Endothelial cell of umbilical vein (primary cell): ENCODE measurements at regions not wholly inside any gene's neighbourhood (a gene's known extent, or its start where the extent isn't known, plus 50 kb on each side); places are given as distances from the start of the nearest gene placed in this dataset.

Experiments
- BruUV-seq: library from RNA; stranded (reverse); fragments of 400-500 nt; replicated peaks from 2 replicates; lab custom pipeline; 2021; lab: Mats Ljungman, UMichigan
- CTCF ChIA-PET: fragments of 300-600, 350-600 bp; sonication (Branson Sonifier 250); formaldehyde crosslinking; loops from one replicate; lab custom pipeline; 2021; ENCODE audit warnings: antibody characterized with exemption, inconsistent platforms; lab: Charles Lee
- POLR2A ChIA-PET: fragments of 300-600, 350-600 bp; sonication (Branson Sonifier 250); formaldehyde crosslinking; loops from one replicate; lab custom pipeline; 2021; ENCODE audit warnings: antibody characterized with exemption, inconsistent platforms; lab: Charles Lee
- DNase-seq: peaks from one replicate; pipeline ENCODE4 v3.0.0-alpha.2; 2011; ENCODE audit warnings: low read depth, low spot score
- FAIRE-seq: peaks from 2 replicates; lab custom pipeline; 2011; peaks lifted over from hg19 to GRCh38; lab: Jason Lieb, UNC
- H2AFZ ChIP-seq: 2 replicates; pipeline ENCODE4 v1.6.0; 2012; ENCODE audit warnings: low read depth, low read length, control low read depth, inconsistent platforms
- H3K27ac ChIP-seq: 2 replicates; pipeline ENCODE4 v1.5.1; 2011; ENCODE audit warnings: low read depth, mild to moderate bottlenecking, control low read depth, low read length, moderate library complexity; ENCODE audit not compliant: insufficient read depth
- H3K27me3 ChIP-seq, 2 experiments: 2 replicates each; pipeline versions ENCODE4 v1.6.0 to v1.6.1; 2011; ENCODE audit warnings: low read length in 2 of 2, mixed read lengths in 1 of 2; ENCODE audit not compliant: control insufficient read depth in 2 of 2, insufficient read depth in 2 of 2
- H3K36me3 ChIP-seq, 2 experiments: 2 replicates in 1 of 2; 3 replicates in 1 of 2; pipeline ENCODE4 v1.5.1; 2011; ENCODE audit warnings: low read length in 2 of 2, mild to moderate bottlenecking in 1 of 2, moderate library complexity in 1 of 2; ENCODE audit not compliant: control insufficient read depth in 2 of 2, insufficient read depth in 2 of 2; ENCODE audit errors: extremely low read depth in 1 of 2
- H3K4me1 ChIP-seq: 3 replicates; pipeline ENCODE4 v1.5.1; 2011; ENCODE audit warnings: mild to moderate bottlenecking, low read length; ENCODE audit not compliant: control insufficient read depth, insufficient read depth; ENCODE audit errors: extremely low read depth
- H3K4me2 ChIP-seq: 2 replicates; pipeline ENCODE4 v1.6.1; 2011; ENCODE audit warnings: low read length, control low read depth, mixed read lengths; ENCODE audit not compliant: insufficient read depth
- H3K4me3 ChIP-seq, 3 experiments: fragments of 200-600 bp in 1 of 3; sonication (generic), shearing (Covaris generic) in 1 of 3; replicated peaks in 1 of 3; 2 replicates each; pipeline ENCODE4 v1.5.1; 2011 to 2016; ENCODE audit warnings: control low read depth in 3 of 3, low read length in 3 of 3, mild to moderate bottlenecking in 2 of 3, inconsistent platforms in 1 of 3, low read depth in 1 of 3, moderate library complexity in 1 of 3; ENCODE audit not compliant: insufficient read depth in 1 of 3
- H3K79me2 ChIP-seq: 2 replicates; pipeline ENCODE4 v1.6.0; 2012; ENCODE audit warnings: low read length, inconsistent platforms; ENCODE audit not compliant: control insufficient read depth, insufficient read depth
- H3K9ac ChIP-seq: replicated peaks from 2 replicates; pipeline ENCODE3; 2011; ENCODE audit warnings: low read length, control low read depth; ENCODE audit not compliant: insufficient read depth; ENCODE audit errors: extremely low read depth
- H3K9me1 ChIP-seq: replicated peaks from 3 replicates; pipeline ENCODE4 v1.6.0; 2011; ENCODE audit warnings: mild to moderate bottlenecking, low read length; ENCODE audit not compliant: control insufficient read depth, insufficient read depth; ENCODE audit errors: extremely low read depth
- H3K9me3 ChIP-seq: replicated peaks from 2 replicates; pipeline ENCODE4 v1.5.1; 2012; ENCODE audit warnings: low read length, inconsistent platforms; ENCODE audit not compliant: control insufficient read depth, insufficient read depth
- H4K20me1 ChIP-seq: replicated peaks from 2 replicates; pipeline ENCODE3; 2011; ENCODE audit warnings: mild to moderate bottlenecking, low read length; ENCODE audit not compliant: control insufficient read depth, insufficient read depth; ENCODE audit errors: extremely low read depth
- EZH2 ChIP-seq: IDR thresholded peaks from 2 replicates; pipeline ENCODE4 v1.6.1; 2012; ENCODE audit warnings: borderline replicate concordance, low read depth, mild to moderate bottlenecking, moderate library complexity, low read length, inconsistent platforms; ENCODE audit not compliant: severe bottlenecking
- FOS ChIP-seq: IDR thresholded peaks from 2 replicates; pipeline ENCODE4 v1.6.1; 2011; ENCODE audit warnings: mild to moderate bottlenecking, low read length, moderate library complexity, borderline replicate concordance; ENCODE audit not compliant: insufficient read depth
- GATA2 ChIP-seq: IDR thresholded peaks from 2 replicates; pipeline ENCODE4 v1.7.0; 2011; ENCODE audit warnings: low read depth, mild to moderate bottlenecking, moderate library complexity, mixed read lengths, low read length; ENCODE audit not compliant: insufficient read length, insufficient read depth
- JUN ChIP-seq: IDR thresholded peaks from 2 replicates; pipeline ENCODE4 v1.6.1; 2011; ENCODE audit warnings: borderline replicate concordance, low read depth; ENCODE audit not compliant: insufficient read length, insufficient read depth
- MYC ChIP-seq: IDR thresholded peaks from one replicate; pipeline ENCODE4 v1.6.1; 2011; ENCODE audit warnings: mild to moderate bottlenecking, low read depth, low read length
- POLR2A ChIP-seq: IDR thresholded peaks from 2 replicates; pipeline ENCODE4 v1.6.1; 2012; ENCODE audit warnings: low read depth, mild to moderate bottlenecking, control low read depth, low read length
- POLR2AphosphoS5 ChIP-seq: IDR thresholded peaks from 2 replicates; pipeline ENCODE4 v1.6.1; 2012; ENCODE audit warnings: low read depth, mild to moderate bottlenecking, control low read depth, low read length, moderate library complexity; ENCODE audit not compliant: insufficient read depth
- dilution Hi-C: fragments of 300-500 bp; cut with MboI; formaldehyde crosslinking; loops from one replicate; pipeline ENCODE4 v1.15.0; 2019; ENCODE audit warnings: low sequenced_read_pairs; ENCODE audit not compliant: extremely low pct_ligation_motif_present
- intact Hi-C: fragments of 100-400 bp; cut with micrococcal nuclease; formaldehyde crosslinking; loops from one replicate; pipeline ENCODE4 v1.10.0; 2022
- TF ChIP-seq, protein P1 (sequence below): IDR thresholded peaks from 2 replicates; pipeline ENCODE4 v1.6.1; 2011; ENCODE audit not compliant: insufficient read depth, insufficient read length
- TF ChIP-seq, protein P2 (sequence below), 2 donors: IDR thresholded peaks; 1 replicate in 1 of 2; 2 replicates in 1 of 2; pipeline ENCODE4 v1.5.1; 2011; ENCODE audit warnings: low read length in 2 of 2, mild to moderate bottlenecking in 2 of 2, moderate library complexity in 2 of 2, control low read depth in 1 of 2, inconsistent platforms in 1 of 2, low read depth in 1 of 2; ENCODE audit not compliant: insufficient read depth in 1 of 2; ENCODE audit errors: extremely low read depth in 1 of 2

DNA sequence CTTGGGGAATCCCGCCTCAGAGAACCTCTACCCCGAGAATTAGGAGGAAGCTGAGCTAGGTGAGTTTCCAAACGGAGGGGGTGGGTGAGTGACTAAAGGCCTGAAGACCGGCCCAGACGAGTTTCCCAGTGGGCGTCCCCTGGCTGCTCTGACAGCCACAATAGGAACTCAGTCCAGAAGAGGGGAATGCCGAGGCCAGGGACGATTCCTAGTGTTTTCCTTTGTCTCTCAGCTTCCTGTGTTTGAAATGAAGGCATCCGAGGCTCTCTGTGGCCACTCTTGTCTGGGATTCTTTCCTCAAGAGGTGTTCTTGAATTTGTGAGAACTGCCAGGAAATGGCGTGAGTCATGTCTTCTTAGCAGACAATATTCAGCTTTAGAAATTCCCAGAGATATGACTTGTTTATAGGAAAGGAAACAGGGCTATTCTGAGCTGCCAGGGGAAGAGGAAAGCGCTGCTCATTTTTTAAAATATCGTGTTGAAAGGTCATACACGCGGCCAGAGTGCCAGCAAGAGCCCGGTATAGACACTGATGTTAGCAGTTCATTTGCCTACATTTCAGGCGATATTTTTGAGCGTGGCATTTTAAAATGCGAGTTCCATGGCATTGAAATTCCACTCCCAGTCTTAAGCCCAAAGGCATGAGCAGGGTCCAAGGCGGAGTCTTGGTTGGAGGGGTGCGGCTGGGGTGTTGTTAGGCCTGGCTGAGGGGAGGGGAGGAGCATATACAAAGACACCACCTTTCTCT lies 169.1 kb upstream of the KLF7 start:
- H3K9me3 ChIP-seq: no peaks in the 10 kb centered on the region
- H3K27ac ChIP-seq: peak overlapping the region; percentile 99
- H3K4me1 ChIP-seq: peaks cover 53% of the 10 kb centered on the region
- intact Hi-C loops: loop anchor here (1.0 to 5.0 kb wide), 12 partner anchors 23 to 534 kb away; partner anchors contain the start of gene CREB1
- BruUV-seq: no TSS peak
- H3K9me1 ChIP-seq: no peaks in the 10 kb centered on the region
- H3K36me3 ChIP-seq: no peaks in the 10 kb centered on the region
- DNase-seq (peak; percentile 99), FAIRE-seq (peak; percentile 99)
- dilution Hi-C loops: no loop called here
- H4K20me1 ChIP-seq: no peaks in the 10 kb centered on the region
- H3K4me3 ChIP-seq: peak overlapping the region in 1 of 3 experiments; percentile 60
- H3K79me2 ChIP-seq: no peaks in the 10 kb centered on the region
- TF ChIP-seq MYC (no peak), FOS (peak; percentile 97), EZH2 (no peak), POLR2A (peak; percentile 24), POLR2AphosphoS5 (peak; percentile 90), JUN (peak; percentile 97), GATA2 (peak; percentile 69)
- TF ChIP-seq, protein P1, sequence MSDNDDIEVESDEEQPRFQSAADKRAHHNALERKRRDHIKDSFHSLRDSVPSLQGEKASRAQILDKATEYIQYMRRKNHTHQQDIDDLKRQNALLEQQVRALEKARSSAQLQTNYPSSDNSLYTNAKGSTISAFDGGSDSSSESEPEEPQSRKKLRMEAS: no peak
- TF ChIP-seq, protein P2, sequence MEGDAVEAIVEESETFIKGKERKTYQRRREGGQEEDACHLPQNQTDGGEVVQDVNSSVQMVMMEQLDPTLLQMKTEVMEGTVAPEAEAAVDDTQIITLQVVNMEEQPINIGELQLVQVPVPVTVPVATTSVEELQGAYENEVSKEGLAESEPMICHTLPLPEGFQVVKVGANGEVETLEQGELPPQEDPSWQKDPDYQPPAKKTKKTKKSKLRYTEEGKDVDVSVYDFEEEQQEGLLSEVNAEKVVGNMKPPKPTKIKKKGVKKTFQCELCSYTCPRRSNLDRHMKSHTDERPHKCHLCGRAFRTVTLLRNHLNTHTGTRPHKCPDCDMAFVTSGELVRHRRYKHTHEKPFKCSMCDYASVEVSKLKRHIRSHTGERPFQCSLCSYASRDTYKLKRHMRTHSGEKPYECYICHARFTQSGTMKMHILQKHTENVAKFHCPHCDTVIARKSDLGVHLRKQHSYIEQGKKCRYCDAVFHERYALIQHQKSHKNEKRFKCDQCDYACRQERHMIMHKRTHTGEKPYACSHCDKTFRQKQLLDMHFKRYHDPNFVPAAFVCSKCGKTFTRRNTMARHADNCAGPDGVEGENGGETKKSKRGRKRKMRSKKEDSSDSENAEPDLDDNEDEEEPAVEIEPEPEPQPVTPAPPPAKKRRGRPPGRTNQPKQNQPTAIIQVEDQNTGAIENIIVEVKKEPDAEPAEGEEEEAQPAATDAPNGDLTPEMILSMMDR (IDR thresholded peaks at IDR 0.05; ENCODE audit: extremely low read depth in 1 of 2, insufficient read depth in 1 of 2, low read depth in 1 of 2, low read length in 2 of 2): no peak
- peak overlapping the region; percentile 30 for H2AFZ ChIP-seq
- H3K9ac ChIP-seq: peak overlapping the region; percentile 95
- peak overlapping the region; percentile 83 for H3K4me2 ChIP-seq
- H3K27me3 ChIP-seq: no peaks in the 10 kb centered on the region
- POLR2A ChIA-PET: interaction anchor here (0.6 to 1.6 kb wide), 2 partner anchors 170 to 196 kb away, joined by 4 to 18 read pairs; partner anchors contain the start of gene KLF7
- CTCF ChIA-PET: interaction anchor here (0.9 to 1.8 kb wide), 10 partner anchors 10 to 535 kb away, joined by 3 to 9 read pairs (median 4); partner anchors contain the start of gene KLF7
